HepG2 (cell line): ENCODE measurements at regions not wholly inside any gene's neighbourhood (a gene's known extent, or its start where the extent isn't known, plus 50 kb on each side); places are given as distances from the start of the nearest gene placed in this dataset.
A peak's percentile ranks its signal among the peaks of the same experiment; 100 is the strongest.

Experiments
- ATAC-seq: fragments of 200-7000 bp; cut with Tn5 transposase; 3 replicates; pipeline ENCODE4 v1.9.1; 2020; ENCODE audit warnings: mild to moderate bottlenecking, moderate library complexity
- BruUV-seq: library from RNA; stranded (reverse); fragments of 400-500 nt; replicated peaks from 2 replicates; lab custom pipeline; 2021; lab: Mats Ljungman, UMichigan
- CTCF ChIA-PET: fragments of 300-600 bp; formaldehyde crosslinking; extraction: SDS; loops from one replicate; lab custom pipeline; 2021; ENCODE audit warnings: low total read pairs, inconsistent platforms, low intra/inter-chr PET ratio; lab: Yijun Ruan, JAX
- POLR2A ChIA-PET: fragments of 350-600 bp; sonication (Branson Sonifier 250); formaldehyde crosslinking; loops from one replicate; lab custom pipeline; 2020; ENCODE audit warnings: antibody characterized with exemption, inconsistent platforms; lab: Yijun Ruan, JAX
- DNase-seq: peaks from one replicate; pipeline ENCODE4 v3.0.0-alpha.2; 2015; ENCODE audit warnings: low spot score
- FAIRE-seq: peaks from 3 replicates; lab custom pipeline; 2011; peaks lifted over from hg19 to GRCh38; lab: Jason Lieb, UNC
- H2AFZ ChIP-seq: one replicate; pipeline ENCODE4 v1.6.1; 2011; ENCODE audit warnings: low read length, inconsistent platforms
- H3K27ac ChIP-seq: fragments of 300-600 bp; 3 replicates; pipeline ENCODE4 v1.8.0; 2011; ENCODE audit warnings: mixed run types, mild to moderate bottlenecking, mixed read lengths, low read length, inconsistent platforms; ENCODE audit not compliant: insufficient read depth; ENCODE audit errors: extremely low read length
- H3K27me3 ChIP-seq, 2 experiments: fragments of 200-600 bp in 1 of 2; 2 replicates in 1 of 2; 3 replicates in 1 of 2; pipeline versions ENCODE4 v1.6.0 to v1.8.0; 2011; ENCODE audit warnings: low read length in 2 of 2, mild to moderate bottlenecking in 2 of 2, moderate library complexity in 2 of 2, inconsistent platforms in 1 of 2; ENCODE audit not compliant: insufficient read depth in 2 of 2, control insufficient read depth in 1 of 2
- H3K36me3 ChIP-seq, 2 experiments: fragments of 200-600 bp in 1 of 2; replicated peaks in 1 of 2; 2 replicates in 1 of 2; 3 replicates in 1 of 2; pipeline versions ENCODE4 v1.5.1 to v1.8.0; 2011; ENCODE audit warnings: low read length in 2 of 2, inconsistent platforms in 1 of 2; ENCODE audit not compliant: insufficient read depth in 2 of 2, control insufficient read depth in 1 of 2
- H3K4me1 ChIP-seq: 2 replicates; pipeline ENCODE4 v1.5.1; 2012; ENCODE audit warnings: low read length, inconsistent platforms; ENCODE audit not compliant: insufficient read depth
- H3K4me2 ChIP-seq: 2 replicates; pipeline ENCODE4 v1.6.0; 2011; ENCODE audit warnings: low read depth, low read length, inconsistent platforms
- H3K4me3 ChIP-seq, 3 experiments: fragments of 200-600 bp in 1 of 3; sonication (generic), shearing (Covaris generic) in 1 of 3; replicated peaks in 1 of 3; 2 replicates each; pipeline ENCODE4 v1.5.1; 2011 to 2016; ENCODE audit warnings: low read length in 3 of 3, inconsistent platforms in 2 of 3, low read depth in 2 of 3, mild to moderate bottlenecking in 2 of 3, control low read depth in 1 of 3, mixed read lengths in 1 of 3; ENCODE audit not compliant: insufficient read depth in 1 of 3
- H3K79me2 ChIP-seq: one replicate; pipeline ENCODE4 v1.6.1; 2011; ENCODE audit warnings: low read length, inconsistent platforms; ENCODE audit not compliant: insufficient read depth
- H3K9ac ChIP-seq: 2 replicates; pipeline ENCODE4 v1.6.0; 2011; ENCODE audit warnings: mild to moderate bottlenecking, low read depth, low read length, inconsistent platforms; ENCODE audit not compliant: insufficient read depth
- H3K9me3 ChIP-seq: 2 replicates; pipeline ENCODE4 v1.5.1; 2012; ENCODE audit warnings: mild to moderate bottlenecking, low read length
- H4K20me1 ChIP-seq: 2 replicates; pipeline ENCODE4 v1.6.0; 2011; ENCODE audit warnings: inconsistent platforms, mild to moderate bottlenecking, low read length, moderate library complexity; ENCODE audit not compliant: insufficient read depth
- ASH2L ChIP-seq: fragments of 300-600, 200-600 bp; sonication (generic); IDR thresholded peaks from 2 replicates; pipeline ENCODE4 v1.7.0; 2017; ENCODE audit warnings: low read depth, mild to moderate bottlenecking, moderate library complexity, mixed read lengths, low read length; ENCODE audit not compliant: insufficient read length
- HMG20B ChIP-seq: conservative IDR thresholded peaks from 2 replicates; pipeline ENCODE4 v1.6.1; 2016; ENCODE audit warnings: missing genetic modification reagents, missing compliant biosample characterization
- KDM3A ChIP-seq: IDR thresholded peaks from 2 replicates; pipeline ENCODE4 v1.6.1; 2018; ENCODE audit warnings: low read depth, missing compliant biosample characterization
- KLF13 ChIP-seq: sonication (generic); formaldehyde crosslinking; IDR thresholded peaks from 2 replicates; pipeline ENCODE4 v1.4.0; 2020; ENCODE audit warnings: mild to moderate bottlenecking, missing genetic modification reagents
- MAFF ChIP-seq: IDR thresholded peaks from 2 replicates; pipeline ENCODE4 v1.6.1; 2011; ENCODE audit warnings: low read depth, low read length, improper control_type of control experiment
- MAFK ChIP-seq, 2 experiments: IDR thresholded peaks in 1 of 2; conservative IDR thresholded peaks in 1 of 2; 2 replicates each; pipeline ENCODE4 v1.6.1; 2011; ENCODE audit warnings: improper control_type of control experiment in 2 of 2, low read length in 2 of 2
- REPIN1 ChIP-seq: sonication (generic); formaldehyde crosslinking; IDR thresholded peaks from 2 replicates; pipeline ENCODE4 v1.8.0; 2022; ENCODE audit warnings: missing genetic modification reagents, low read depth, mild to moderate bottlenecking, borderline replicate concordance
- ZNF331 ChIP-seq: sonication (generic); formaldehyde crosslinking; IDR thresholded peaks from 2 replicates; pipeline ENCODE4 v1.4.0; 2020; ENCODE audit warnings: missing genetic modification reagents
- ZNF75D ChIP-seq: sonication (generic); formaldehyde crosslinking; IDR thresholded peaks from 2 replicates; pipeline ENCODE4 v1.8.1; 2023; ENCODE audit warnings: missing genetic modification reagents, mild to moderate bottlenecking, borderline replicate concordance
- ZNF761 ChIP-seq: sonication (generic); formaldehyde crosslinking; conservative IDR thresholded peaks from 2 replicates; pipeline ENCODE4 v1.4.0; 2020; ENCODE audit warnings: mild to moderate bottlenecking, missing genetic modification reagents
- WGBS: methylation state at CpG from one replicate; pipeline ENCODE4 v1.1.6; 2017; ENCODE audit warnings: low lambda C conversion rate; 5-methylcytosine and 5-hydroxymethylcytosine counted together
- in situ Hi-C: cut with HindIII; loops from 2 replicates; pipeline ENCODE4 v1.10.0; 2017; ENCODE audit warnings: low pct_unique_long_range_greater_than_20kb; ENCODE audit not compliant: extremely low pct_ligation_motif_present
- intact Hi-C: fragments of 100-400 bp; cut with micrococcal nuclease; formaldehyde crosslinking; loops from one replicate; pipeline ENCODE4 v1.10.0; 2022; ENCODE audit not compliant: unreplicated experiment
- TF ChIP-seq, protein P1 (sequence below): sonication (generic); formaldehyde crosslinking; IDR thresholded peaks from 2 replicates; pipeline ENCODE4; 2020; ENCODE audit warnings: missing genetic modification reagents, mild to moderate bottlenecking, borderline replicate concordance

DNA sequence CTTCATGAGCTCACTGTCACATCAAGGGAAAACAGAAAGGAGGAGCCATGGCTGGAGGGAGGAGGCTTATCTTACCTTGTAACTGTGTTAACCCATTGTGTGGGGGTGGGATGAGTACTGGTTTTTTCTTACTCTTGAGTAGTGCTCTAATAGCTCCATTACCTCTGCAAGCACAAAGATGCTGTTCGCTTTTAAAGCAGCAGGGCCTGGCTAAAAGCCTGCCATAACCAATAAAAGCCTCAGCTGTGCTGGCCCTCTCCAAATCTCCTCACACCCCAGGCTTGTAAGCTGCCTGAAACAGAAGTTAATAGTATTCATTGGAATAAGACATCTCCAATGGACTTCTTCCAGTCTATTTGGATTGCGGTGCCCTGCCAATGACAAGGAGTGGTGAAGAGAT is 544.1 kb downstream of the TUSC7 start:
- Histone ChIP-seq H3K79me2 (no peaks in the 10 kb centered on the region), H3K4me1 (no peaks in the 10 kb centered on the region), H3K9ac (no peak overlapping the region), H3K4me2 (no peak overlapping the region), H4K20me1 (no peaks in the 10 kb centered on the region), H3K27ac (no peak overlapping the region), H2AFZ (no peak overlapping the region), H3K9me3 (no peaks in the 10 kb centered on the region), H3K27me3 (no peaks in the 10 kb centered on the region; a peak in 1 of 5 replicates), H3K36me3 (no peaks in the 10 kb centered on the region), H3K4me3 (no peak overlapping the region)
- 33% methylated on average over 2 of the region's 2 CpGs for WGBS
- no peak for ATAC-seq
- ChIA-PET CTCF (no interaction called here), POLR2A (no interaction called here)
- in situ Hi-C loops: no loop called here
- no TSS peak for BruUV-seq
- intact Hi-C loops: no loop called here
- FAIRE-seq: no peak
- no peak for TF ChIP-seq ASH2L
- TF ChIP-seq KDM3A (CRISPR knock-in tag): no peak
- no peak for TF ChIP-seq ZNF331 (CRISPR knock-in tag)
- TF ChIP-seq REPIN1 (CRISPR knock-in tag): no peak
- TF ChIP-seq ZNF75D (CRISPR knock-in tag): no peak
- no peak for TF ChIP-seq ZNF761 (CRISPR knock-in tag)
- DNase-seq: no peak

DNA sequence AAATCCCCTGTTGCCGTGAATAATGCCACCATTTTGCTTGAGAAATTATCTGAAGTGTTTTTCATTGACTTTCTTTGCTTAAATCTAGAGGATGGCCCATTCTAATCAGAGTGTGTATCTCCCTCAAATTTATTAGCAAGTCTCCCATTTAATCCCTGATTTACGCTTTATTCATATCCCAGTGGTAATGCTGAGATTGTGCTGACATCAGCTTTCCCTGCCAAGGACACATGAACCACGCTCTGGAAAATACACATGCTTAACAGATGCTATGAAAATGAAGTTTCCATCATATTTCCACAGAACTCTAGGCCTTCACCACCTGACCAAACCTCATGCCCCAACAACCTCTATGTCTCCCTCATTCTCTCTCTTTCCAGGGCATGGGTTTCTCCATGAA is 545.4 kb downstream of the TUSC7 start:
- in situ Hi-C loops: no loop called here
- no peaks in the 10 kb centered on the region for H4K20me1 ChIP-seq
- no peaks in the 10 kb centered on the region for H3K79me2 ChIP-seq
- H2AFZ ChIP-seq: no peak overlapping the region
- no TSS peak for BruUV-seq
- ChIA-PET CTCF (no interaction called here), POLR2A (no interaction called here)
- no peaks in the 10 kb centered on the region for H3K36me3 ChIP-seq
- no peak overlapping the region for H3K4me2 ChIP-seq
- TF ChIP-seq MAFF (peak; percentile 79), HMG20B (CRISPR knock-in tag) (no peak), KLF13 (CRISPR knock-in tag) (no peak), MAFK (conservative IDR thresholded peaks at IDR 0.05 in 1 of 2, IDR thresholded peaks at IDR 0.05 in 1 of 2; ENCODE audit: low read length in 2 of 2) (peak; percentile 80 to 91)
- TF ChIP-seq, protein P1, sequence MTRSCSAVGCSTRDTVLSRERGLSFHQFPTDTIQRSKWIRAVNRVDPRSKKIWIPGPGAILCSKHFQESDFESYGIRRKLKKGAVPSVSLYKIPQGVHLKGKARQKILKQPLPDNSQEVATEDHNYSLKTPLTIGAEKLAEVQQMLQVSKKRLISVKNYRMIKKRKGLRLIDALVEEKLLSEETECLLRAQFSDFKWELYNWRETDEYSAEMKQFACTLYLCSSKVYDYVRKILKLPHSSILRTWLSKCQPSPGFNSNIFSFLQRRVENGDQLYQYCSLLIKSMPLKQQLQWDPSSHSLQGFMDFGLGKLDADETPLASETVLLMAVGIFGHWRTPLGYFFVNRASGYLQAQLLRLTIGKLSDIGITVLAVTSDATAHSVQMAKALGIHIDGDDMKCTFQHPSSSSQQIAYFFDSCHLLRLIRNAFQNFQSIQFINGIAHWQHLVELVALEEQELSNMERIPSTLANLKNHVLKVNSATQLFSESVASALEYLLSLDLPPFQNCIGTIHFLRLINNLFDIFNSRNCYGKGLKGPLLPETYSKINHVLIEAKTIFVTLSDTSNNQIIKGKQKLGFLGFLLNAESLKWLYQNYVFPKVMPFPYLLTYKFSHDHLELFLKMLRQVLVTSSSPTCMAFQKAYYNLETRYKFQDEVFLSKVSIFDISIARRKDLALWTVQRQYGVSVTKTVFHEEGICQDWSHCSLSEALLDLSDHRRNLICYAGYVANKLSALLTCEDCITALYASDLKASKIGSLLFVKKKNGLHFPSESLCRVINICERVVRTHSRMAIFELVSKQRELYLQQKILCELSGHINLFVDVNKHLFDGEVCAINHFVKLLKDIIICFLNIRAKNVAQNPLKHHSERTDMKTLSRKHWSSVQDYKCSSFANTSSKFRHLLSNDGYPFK (CRISPR knock-in tag): no peak
- FAIRE-seq (no peak), DNase-seq (no peak), ATAC-seq (no peak)
- no peaks in the 10 kb centered on the region for H3K9me3 ChIP-seq
- WGBS: 2% methylated on average over 3 of the region's 3 CpGs
- intact Hi-C loops: no loop called here
- H3K27ac ChIP-seq: no peak overlapping the region
- H3K9ac ChIP-seq: no peak overlapping the region
- no peak overlapping the region for H3K4me3 ChIP-seq
- H3K27me3 ChIP-seq: no peaks in the 10 kb centered on the region; a peak in 1 of 5 replicates
- H3K4me1 ChIP-seq: no peaks in the 10 kb centered on the region
